Cerebellar nuclear complex (tissue), 1 donor: ENCODE measurements at regions not wholly inside any gene's neighbourhood (a gene's known extent, or its start where the extent isn't known, plus 50 kb on each side); places are given as distances from the start of the nearest gene placed in this dataset.

Experiments
- DNase-seq, 2 experiments: peaks; one replicate each; lab custom pipeline; 2025; lab: John Stamatoyannopoulos, UW

DNA sequence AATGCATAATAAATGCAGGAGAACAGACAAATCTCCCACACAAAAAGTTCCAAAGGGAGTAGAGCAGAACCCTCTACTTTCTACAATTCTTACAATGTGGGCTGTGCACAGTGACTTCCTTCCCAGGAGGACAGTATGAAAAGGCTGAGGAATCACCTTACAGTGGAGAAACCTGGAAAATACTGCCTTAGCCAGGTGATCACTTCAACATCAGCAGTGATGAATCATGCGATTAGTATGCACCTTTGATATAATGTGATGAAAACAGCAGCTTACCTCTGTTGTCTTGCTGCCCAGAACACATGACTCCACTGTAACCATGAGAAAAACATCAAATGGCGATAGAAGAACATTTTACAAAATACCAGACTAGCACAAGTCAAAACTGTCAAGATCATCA lies 329.7 kb upstream of the POM121L12 start:
- no peak for DNase-seq

GRCh38 chr7:52700349-52700748 lies 335.1 kb upstream of the POM121L12 start:
- DNase-seq: no peak

GRCh38 chr7:52695973-52696595 lies 339.3 kb upstream of the POM121L12 start:
- DNase-seq: no peak

- DNase-seq: no peak
Observed at GRCh38 chr7:52691257-52691656, 344.2 kb upstream of the POM121L12 start.

DNA sequence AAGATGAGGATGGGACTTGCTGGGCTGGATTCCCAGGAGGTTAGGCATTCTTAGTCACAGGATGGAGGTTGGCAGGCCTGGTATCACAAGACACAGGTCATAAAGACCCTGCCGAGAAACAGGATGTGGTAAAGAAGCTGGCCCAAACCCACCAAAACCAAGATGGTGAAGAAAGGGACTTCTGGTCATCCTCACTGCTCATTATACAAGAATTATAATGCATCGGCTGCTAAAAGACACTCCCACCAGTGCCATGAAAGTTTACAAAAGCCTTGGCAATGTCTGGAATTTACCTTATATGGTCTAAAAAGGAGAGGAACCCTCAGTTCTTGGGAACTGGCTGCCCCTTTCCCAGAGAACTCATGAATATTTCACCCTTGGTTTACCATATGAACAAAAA lies 345.5 kb upstream of the POM121L12 start:
- DNase-seq: no peak

GRCh38 chr7:52685333-52685732 lies 350.1 kb upstream of the POM121L12 start:
- DNase-seq: no peak

DNA sequence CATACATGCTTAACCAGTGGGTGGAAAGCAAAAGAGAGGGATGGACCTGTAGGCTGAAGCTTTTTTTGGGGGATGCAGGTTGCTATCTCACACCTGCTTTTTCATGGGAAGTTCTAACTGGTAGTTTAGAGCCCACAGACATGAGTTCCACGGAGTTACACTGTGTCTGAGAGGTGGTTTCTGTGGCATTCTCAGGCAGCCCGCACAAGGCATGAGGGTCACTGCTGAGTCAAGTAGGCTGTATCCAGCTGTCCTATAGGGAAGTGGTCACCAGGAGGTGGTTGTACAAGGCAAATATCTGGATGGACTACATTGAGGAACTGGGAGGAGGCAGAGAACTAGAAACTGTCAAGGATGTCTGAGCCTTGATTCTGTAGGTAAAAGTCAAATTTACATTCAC lies 351.0 kb upstream of the POM121L12 start:
- no peak for DNase-seq

- no peak for DNase-seq
Observed at GRCh38 chr7:52682993-52683392, 352.4 kb upstream of the POM121L12 start.

GRCh38 chr7:52670608-52671225 lies 364.7 kb upstream of the POM121L12 start:
- no peak for DNase-seq

- no peak for DNase-seq
Observed at GRCh38 chr7:52669031-52669430, 366.4 kb upstream of the POM121L12 start.

- DNase-seq: no peak
Observed at GRCh38 chr7:52668435-52668834, 367.0 kb upstream of the POM121L12 start.

- DNase-seq: no peak
Observed at GRCh38 chr7:52659178-52659577, 376.3 kb upstream of the POM121L12 start.

- DNase-seq: no peak
Observed at GRCh38 chr7:52656098-52656497, 379.3 kb upstream of the POM121L12 start.

- DNase-seq: no peak
Observed at GRCh38 chr7:52652621-52653020, 382.8 kb upstream of the POM121L12 start.

DNA sequence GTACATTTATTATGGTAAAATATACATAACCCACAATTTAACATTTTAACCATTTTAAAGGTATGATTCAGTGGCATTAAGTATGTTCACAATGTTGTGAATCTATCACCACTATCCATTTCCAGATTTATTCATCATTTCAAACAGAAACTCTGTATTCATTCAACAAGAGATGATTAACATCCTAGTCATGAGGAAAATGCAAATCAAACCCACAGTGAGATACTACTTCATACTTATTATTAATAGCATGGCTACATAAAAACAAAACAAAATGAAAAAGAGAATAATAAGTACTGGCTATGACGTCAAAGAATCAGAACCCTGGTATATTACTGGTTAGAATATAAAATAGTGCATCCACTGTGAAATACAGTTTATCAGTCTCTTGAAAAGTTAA lies 386.6 kb upstream of the POM121L12 start:
- no peak for DNase-seq

DNA sequence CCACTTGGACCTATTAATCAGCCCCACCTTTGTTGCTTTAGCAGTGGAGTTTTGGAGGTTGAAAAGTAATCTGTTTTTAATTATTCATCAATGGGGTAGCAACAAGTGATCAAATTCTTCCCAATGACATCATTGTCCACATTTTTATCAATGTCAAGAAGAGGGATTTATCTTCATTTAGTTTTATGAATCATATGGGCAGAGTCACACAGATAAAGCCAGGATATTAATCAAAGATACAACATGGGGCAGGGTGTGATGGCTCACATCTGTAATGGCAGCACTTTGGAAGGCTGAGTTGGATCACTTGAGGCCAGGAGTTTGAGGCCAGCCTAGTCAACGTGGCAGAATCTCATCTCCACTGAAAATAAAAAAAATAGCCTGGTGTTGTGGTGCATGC lies 388.4 kb upstream of the POM121L12 start:
- no peak for DNase-seq

DNA sequence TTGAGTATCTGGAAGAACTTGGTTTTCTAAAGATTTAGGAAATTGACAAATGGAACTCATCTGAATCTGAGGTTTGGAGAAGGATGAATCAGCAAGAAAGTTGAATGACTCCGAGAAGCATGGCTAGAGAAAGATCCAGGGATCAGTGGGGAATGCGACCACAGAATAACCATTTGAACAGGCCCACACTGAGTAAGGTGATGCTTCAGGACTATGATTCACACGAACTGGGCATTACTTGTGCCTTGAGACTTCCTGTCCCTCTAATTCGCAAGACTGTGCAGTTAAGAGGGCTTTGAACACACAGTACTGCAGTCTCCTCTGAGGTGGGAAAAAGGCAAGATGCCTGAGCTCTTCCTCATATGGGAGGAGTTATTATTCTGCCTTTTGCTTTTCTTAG lies 395.5 kb upstream of the POM121L12 start:
- DNase-seq: no peak

DNA sequence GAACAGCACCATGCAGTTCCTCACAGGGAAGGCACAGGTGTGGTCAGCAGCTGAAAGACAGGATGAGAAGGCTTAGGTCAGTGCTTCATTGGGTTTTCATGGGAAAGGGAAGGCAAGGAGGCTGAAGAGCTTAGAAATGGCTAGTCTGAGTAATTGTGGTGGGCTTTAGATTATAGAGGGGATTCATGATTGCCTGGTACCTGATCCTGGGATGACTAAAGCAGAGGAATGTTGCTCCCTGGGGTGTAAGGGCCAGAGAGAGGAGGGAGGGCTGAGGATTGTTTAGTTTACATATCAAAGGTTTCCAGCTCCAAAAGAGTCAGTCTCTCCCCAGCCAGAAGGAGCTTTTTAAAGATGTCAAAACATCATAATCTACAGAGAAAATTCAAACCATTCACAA lies 396.3 kb upstream of the POM121L12 start:
- DNase-seq: no peak

DNA sequence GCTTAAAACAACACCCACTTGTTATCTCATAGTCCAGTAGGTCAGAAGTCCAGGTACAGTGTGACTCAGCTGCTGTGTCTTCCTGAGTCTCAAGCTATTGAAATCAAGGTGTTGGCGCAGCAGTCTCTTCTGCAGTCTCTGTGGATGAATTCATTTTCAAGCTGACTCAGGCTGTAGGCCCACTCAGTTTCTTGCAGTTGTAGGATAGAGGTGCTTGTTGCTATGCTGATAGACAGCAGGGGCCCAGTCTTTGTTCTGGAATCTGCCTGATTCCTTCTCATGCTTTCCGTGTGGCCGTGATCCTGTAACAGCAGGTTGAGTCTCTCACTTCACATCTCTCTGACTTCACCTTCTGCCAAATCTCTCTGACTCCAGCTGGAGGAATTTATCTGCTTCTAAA lies 400.4 kb upstream of the POM121L12 start:
- DNase-seq: no peak

DNA sequence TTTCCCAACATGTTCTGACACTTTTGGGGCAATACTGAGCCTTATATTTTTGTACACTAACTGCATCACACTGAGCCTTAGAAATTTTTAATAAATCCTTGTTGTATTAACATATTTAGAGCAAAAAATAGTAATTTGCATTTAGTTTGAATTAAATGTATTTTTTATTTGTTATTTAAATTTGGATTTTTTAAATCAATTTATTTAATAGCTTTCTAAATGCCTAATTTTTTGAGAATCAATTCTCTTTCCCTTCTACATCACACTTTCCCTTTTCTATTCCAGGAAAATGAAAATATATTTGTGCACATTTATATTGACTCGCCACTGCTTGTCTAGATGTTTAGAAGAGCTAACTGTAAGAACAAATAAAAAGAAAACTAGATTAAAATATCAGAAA lies 414.6 kb upstream of the POM121L12 start:
- DNase-seq: no peak

- no peak for DNase-seq
Observed at GRCh38 chr7:52616552-52616951, 418.9 kb upstream of the POM121L12 start.

DNA sequence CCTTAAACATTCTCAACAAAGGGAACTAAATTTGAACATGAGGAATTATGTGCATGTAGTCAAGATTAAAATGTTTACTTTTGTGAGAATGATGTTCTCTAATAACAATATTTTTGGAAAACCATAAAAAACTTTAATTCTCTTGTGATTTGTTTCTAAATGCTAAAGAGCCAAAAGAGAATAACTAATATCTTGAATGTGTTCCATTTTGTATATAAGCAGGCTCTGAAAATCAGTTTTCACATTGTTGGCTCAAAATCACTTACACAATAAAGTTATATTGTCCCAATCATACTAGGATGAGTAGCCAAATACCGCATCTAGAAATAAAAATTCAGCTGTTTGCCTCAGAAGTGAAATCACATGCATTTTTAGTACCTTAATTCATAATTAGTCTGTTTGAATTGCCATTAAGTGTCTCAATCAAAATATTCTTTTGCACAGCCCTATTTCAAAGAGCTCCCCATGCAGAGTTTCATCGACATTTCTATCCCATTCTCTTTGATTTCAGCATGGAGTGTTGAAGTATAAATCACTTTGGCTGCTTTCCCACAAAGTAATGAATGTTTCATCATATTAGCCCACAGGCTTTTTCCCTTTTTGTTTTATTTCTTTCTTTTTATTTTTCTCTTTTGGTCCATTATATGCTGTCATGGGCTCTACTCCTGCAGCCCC lies 420.3 kb upstream of the POM121L12 start:
- DNase-seq: no peak

- DNase-seq: no peak
Observed at GRCh38 chr7:52609511-52609910, 425.9 kb upstream of the POM121L12 start.

DNA sequence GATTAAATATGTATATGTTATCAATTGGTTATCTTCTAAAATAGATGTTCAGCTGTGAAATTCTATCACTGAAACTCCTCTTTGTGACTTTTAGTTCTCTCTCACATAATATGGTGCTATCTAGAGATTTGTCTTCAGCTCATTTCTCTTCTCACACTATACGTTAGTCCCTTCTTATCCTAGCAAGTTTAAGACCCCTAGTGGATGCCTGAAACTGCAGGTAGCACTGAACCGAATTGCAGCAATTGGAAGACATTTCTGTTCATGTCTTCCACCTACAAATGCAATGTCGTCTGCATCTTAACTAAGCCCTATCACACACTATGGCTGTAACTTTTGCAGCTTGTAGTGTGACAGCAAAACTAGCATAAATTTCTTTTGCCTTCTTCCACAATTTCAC lies 442.7 kb upstream of the POM121L12 start:
- DNase-seq: no peak
